ENCODE measurements at regions not wholly inside any gene's neighbourhood (a gene's known extent, or its start where the extent isn't known, plus 50 kb on each side); places are given as distances from the start of the nearest gene placed in this dataset.
A peak's percentile ranks its signal among the peaks of the same experiment; 100 is the strongest.

GRCh38 chr10:44196008-44196320 is 188.9 kb downstream of the CXCL12 start:
- FAIRE-seq, result no peak

- no peak for FAIRE-seq
These were observed 189.5 kb downstream of the CXCL12 start for GRCh38 chr10:44195112-44196007.

- no peak for FAIRE-seq
These were observed 190.5 kb downstream of the CXCL12 start for GRCh38 chr10:44194435-44194834.

DNA sequence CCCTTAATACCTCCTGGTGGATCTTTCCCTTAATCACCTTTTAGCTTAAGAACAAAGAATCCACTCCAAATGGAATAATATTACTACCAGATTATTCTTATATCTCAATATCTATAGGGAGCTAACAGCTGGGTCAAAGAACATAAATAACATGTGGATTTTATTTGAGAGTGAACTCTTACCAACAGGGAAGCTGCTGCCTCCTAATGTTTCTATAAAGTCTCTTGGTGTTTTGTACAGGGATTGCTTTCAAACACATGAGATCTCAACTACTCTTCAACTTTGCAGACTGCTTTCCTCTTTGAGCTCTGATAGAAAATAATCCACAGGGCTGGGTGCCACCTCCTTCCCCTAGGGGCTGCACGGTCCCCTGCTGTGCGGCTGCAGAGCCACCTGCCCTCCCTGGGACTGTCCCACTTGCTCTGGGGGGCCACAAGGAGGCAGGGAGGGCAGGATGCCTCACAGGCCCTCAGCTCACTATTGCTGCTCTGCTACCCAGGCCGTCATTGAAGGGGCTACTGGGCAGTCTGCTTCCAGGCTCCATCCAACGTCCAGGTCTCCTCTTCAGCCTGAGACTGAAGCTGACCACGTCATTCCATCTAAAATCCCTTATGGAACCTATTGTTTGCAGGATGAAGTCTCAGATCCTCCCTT is 191.2 kb downstream of the CXCL12 start:
- no peak for FAIRE-seq

- no peak for FAIRE-seq
These were observed 191.7 kb downstream of the CXCL12 start for GRCh38 chr10:44193166-44193565.

DNA sequence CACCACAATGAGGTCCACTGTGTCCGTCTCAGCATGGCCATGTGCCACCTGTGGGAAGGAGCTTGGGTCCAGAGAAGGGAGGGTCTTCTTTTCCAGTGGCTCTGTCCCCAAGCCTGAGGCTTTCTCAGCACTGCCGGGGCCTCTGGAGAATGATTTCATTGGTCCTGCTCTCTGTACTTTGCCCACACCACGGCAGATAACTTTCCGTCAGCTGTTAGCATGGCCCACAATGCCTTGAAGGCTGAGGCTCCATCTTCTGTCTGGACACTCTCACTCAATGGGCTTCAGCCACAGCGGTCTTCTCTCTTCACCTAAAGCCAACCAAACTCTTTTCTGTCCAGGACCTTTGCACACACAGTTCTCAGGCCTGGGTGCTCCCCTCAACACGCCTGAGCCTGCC is 192.5 kb downstream of the CXCL12 start:
- no peak for FAIRE-seq

DNA sequence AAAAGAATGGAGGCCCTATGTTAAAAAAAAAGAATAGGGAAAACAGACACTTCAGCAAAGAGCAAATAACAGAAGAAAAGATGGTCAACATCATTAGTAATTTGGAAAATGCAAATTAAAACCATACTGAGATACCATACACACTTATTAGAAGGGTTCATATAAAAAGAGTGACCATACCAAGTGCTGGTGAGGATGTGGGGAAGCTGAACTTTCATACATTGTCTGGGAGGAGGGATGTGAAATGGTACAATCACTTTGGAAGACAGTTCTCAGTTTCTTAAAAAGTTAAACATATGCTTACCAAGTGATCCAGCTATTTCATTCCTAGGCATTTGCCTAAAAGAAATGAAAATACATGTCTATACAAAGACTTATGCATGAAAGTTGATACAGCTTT is 194.4 kb downstream of the CXCL12 start:
- FAIRE-seq, result no peak

- no peak for FAIRE-seq
These were observed 198.1 kb downstream of the CXCL12 start for GRCh38 chr10:44186821-44187220.

DNA sequence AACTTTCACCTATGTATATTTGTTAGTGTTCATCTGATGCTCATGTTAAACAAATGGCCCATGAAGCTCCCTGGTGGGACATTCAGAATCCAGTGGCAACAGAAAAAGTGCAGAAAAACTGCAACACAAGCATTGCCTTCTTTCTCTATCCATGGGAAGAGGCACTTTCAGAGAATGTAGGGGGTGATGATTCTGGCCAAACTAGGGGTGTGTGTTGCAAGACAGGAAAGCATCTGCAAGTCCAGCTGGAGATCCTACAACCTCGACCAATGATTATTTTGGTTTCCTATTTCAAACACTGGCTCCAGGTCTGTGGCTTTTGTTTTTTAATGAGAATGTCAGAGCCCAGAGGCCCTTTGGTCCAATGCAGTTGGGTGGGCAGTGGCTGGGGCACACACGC is 198.7 kb downstream of the CXCL12 start:
- no peak for FAIRE-seq

DNA sequence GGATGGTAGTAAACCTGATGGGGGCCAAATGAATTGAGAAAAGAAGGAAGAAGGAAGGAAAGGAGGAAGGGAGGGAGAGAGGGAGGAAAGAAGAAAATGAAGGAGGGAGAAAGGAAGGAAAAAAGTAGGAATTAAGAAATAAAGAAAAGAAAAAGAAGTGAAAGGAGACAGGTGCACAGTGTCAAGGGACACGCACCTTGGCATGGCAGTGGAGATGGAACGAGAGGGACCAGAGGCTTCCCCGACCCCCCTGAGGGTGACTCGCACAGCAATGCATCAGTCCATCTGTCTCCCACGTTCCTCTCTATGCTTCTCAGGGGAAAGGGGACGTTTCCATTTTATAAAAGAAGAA is 199.6 kb downstream of the CXCL12 start:
- FAIRE-seq, result no peak

- no peak for FAIRE-seq
These were observed 200.1 kb downstream of the CXCL12 start for GRCh38 chr10:44184633-44185314.

GRCh38 chr10:44183667-44184632 is 200.9 kb downstream of the CXCL12 start:
- peak; percentile 92 for FAIRE-seq

GRCh38 chr10:44182909-44183308 is 202.0 kb downstream of the CXCL12 start:
- FAIRE-seq, result no peak

GRCh38 chr10:44180321-44181168 is 204.4 kb downstream of the CXCL12 start:
- FAIRE-seq, result peak; percentile 88

GRCh38 chr10:44178856-44179255 is 206.0 kb downstream of the CXCL12 start:
- FAIRE-seq, result no peak

DNA sequence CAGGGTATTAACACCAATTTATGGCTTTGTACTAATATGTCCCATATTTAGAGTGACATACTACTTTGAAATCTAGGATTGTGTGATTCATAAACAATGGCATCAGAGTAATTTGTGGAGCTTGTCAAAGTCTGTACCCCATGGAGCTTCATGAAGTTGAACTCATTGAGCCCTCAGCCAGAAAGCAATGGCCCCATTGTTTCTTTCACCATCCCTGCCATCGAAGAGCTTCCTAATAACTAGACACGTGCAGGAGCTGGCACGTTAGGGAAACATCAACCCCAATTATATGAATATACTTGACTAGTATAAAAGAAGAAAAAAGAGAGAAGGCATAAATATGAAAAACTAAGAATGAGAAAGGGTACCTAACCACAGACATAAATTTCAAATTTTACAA is 206.6 kb downstream of the CXCL12 start:
- no peak for FAIRE-seq

DNA sequence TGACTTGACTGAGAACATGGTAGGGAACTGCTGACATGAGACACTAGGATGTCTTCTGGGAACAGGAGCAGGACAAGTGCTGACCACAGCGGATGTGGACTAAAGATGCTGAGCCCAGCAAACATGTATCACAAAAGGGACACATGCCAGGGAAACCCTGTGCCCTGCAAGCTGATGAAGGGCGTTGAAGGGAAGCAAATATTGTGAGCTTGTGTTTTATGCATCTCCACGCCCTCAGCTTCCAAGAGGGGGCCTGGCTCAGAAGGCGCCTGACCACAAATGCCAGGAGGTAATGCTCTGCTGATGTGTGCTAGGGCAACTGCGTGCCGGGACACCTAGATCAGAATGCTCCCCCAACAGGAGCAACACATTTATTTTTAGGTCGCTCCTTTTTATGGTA is 207.3 kb downstream of the CXCL12 start:
- no peak for FAIRE-seq

- FAIRE-seq, result no peak
These were observed 208.6 kb downstream of the CXCL12 start for GRCh38 chr10:44176311-44176710.

GRCh38 chr10:44173608-44173894 is 211.3 kb downstream of the CXCL12 start:
- no peak for FAIRE-seq

DNA sequence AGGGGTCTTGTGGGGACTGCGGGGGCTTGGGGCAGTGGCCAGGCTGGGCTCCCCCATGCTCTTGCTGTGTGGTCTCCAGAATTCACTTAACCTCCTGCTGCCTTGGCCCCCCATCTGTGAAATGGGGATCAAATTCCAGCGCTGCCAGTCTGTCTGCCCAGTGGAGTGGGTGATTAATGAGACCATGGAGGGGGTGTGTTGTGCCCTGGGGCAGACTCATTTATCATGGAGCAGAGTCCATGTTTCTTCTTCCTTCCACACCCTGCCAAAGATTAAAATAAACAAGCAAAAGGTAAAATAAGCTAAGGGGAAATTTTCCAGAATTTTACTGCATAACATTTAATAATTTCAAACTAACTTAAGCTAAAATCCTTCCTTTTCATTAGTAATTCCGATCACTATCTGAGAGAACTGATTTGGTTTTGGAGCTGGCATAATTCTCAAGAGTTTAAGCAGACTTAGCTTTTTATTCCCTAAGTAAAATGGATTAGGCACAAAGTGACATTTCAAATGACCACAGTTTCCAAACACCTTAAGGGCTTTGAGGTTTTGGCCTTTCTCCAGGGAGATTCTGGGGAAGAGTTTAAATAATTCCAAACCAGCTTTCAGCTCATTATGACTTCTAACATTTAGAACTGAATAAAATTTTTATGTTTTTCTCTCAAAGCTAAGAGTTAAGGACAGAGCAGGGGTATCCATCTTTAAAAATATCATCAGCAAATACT is 211.9 kb downstream of the CXCL12 start:
- peak; percentile 58 for FAIRE-seq

DNA sequence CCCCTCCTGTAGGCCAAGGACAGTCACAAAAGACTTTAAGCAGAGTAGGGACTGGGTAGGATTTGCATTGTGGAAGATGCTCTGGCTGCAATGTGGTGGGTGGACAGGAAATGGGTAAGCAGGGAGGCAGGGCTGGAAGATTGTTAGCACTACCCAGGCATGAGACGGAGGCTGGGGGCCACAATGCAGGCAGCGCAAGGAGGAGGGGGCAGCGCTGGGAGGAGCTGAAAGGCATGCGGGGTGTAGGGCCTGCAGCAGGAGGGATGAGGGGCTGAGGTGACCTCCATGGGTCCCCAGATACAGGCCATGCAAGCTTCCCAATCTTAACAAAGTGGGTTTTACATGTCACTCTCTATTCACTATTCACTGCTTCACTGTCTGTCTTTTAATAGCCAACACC is 213.1 kb downstream of the CXCL12 start:
- no peak for FAIRE-seq

Data from endometrium (tissue), 2 donors.